ENCODE measurements at regions not wholly inside any gene's neighbourhood (a gene's known extent, or its start where the extent isn't known, plus 50 kb on each side); places are given as distances from the start of the nearest gene placed in this dataset.

DNA sequence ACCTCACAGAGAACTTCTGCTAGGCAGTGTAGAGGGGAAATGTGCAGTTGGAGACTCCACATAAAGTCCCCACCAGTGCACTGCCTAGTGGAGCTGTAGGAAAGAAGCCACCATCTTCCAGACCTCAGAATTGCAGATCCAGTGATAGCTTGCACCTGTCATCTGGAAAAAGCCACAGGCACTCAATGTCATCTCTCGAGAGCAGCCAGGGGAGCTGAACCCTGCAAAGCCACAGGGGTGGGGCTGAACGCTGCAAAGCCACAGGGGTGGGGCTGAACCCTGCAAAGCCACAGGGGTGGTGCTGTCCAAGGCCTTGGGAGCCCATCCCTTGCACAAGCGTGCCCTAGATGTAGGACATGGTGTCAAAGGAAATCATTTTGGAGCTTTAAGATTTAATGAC lies 1226.3 kb downstream of the PCDH7 start:
- no peak overlapping the region for H2AFZ ChIP-seq (ENCODE audit: low read length)
- H3K4me1 ChIP-seq (ENCODE audit: control insufficient read depth, extremely low read depth, insufficient read depth, low read length) = no peaks in the 10 kb centered on the region
- no peak overlapping the region for H3K4me2 ChIP-seq (ENCODE audit: extremely low read depth, insufficient read depth, low read length)
- no peaks in the 10 kb centered on the region for H3K79me2 ChIP-seq (ENCODE audit: control insufficient read depth, insufficient read depth, low read length)
- H3K36me3 ChIP-seq (ENCODE audit: control insufficient read depth, insufficient read depth, low read length) = no peaks in the 10 kb centered on the region
- TF ChIP-seq EZH2 (IDR thresholded peaks at IDR 0.05; ENCODE audit: low read length, missing control alignments) = no peak
- TF ChIP-seq, protein P1, sequence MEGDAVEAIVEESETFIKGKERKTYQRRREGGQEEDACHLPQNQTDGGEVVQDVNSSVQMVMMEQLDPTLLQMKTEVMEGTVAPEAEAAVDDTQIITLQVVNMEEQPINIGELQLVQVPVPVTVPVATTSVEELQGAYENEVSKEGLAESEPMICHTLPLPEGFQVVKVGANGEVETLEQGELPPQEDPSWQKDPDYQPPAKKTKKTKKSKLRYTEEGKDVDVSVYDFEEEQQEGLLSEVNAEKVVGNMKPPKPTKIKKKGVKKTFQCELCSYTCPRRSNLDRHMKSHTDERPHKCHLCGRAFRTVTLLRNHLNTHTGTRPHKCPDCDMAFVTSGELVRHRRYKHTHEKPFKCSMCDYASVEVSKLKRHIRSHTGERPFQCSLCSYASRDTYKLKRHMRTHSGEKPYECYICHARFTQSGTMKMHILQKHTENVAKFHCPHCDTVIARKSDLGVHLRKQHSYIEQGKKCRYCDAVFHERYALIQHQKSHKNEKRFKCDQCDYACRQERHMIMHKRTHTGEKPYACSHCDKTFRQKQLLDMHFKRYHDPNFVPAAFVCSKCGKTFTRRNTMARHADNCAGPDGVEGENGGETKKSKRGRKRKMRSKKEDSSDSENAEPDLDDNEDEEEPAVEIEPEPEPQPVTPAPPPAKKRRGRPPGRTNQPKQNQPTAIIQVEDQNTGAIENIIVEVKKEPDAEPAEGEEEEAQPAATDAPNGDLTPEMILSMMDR (conservative IDR thresholded peaks at IDR 0.05 in 1 of 2, IDR thresholded peaks at IDR 0.05 in 1 of 2; ENCODE audit: low read depth in 1 of 2, low read length in 2 of 2) = no peak
- H3K9ac ChIP-seq (ENCODE audit: insufficient read depth, low read length) = no peak overlapping the region
- no peak overlapping the region for H3K27ac ChIP-seq (ENCODE audit: insufficient read depth, low read length)
- H3K9me3 ChIP-seq (ENCODE audit: control insufficient read depth, insufficient read depth, low read depth, low read length) = no peaks in the 10 kb centered on the region
- H3K4me3 ChIP-seq (replicated peaks in 1 of 4; ENCODE audit: control extremely low read depth in 1 of 4, insufficient read depth in 1 of 4, low read depth in 3 of 4, low read length in 4 of 4) = no peak overlapping the region
- H3K27me3 ChIP-seq (ENCODE audit: control insufficient read depth, insufficient read depth, low read length) = no peaks in the 10 kb centered on the region
- H4K20me1 ChIP-seq (ENCODE audit: control insufficient read depth, extremely low read depth, insufficient read depth, low read length) = no peaks in the 10 kb centered on the region
- no peak for DNase-seq (ENCODE audit: low read depth in 2 of 2)

DNA sequence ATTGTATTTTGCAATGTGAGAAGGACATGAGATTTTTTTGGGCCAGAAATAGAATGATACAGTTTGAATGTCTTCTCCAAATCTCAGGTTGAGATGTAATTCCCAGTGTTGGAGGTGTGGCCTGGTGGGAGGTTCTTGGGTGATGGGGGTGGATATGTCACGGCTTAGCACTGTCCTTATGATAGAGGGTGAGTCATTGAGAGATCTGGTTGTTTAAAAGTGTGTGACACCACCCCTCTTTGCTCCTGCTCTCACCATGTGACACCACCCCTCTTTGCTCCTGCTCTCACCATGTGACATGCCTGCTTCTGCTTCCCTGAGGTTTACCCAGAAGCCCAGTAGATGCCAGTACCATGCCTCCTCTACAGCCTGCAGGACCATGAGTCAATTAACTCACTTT lies 1226.9 kb downstream of the PCDH7 start:
- no peak for DNase-seq (ENCODE audit: low read depth in 2 of 2)

DNA sequence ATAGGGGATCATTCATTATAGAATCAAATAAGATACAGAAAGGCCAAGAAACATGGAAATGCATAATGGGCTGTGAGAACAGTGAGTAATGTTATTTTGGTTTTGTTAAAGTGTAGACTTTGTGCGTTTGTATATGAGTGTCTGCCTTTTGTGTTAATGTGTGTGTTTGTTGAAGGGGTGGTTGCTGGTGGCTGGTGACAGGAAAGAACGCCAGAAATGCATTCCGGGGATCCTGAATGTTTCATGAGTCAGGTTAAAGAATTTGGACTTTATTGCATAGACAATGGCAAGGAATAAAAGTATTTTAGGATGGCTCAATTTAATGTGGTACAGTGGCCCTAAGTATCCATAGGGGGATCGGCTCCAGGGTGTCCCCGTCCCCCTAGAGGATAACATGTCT lies 1228.9 kb downstream of the PCDH7 start:
- H3K4me1 ChIP-seq (ENCODE audit: control insufficient read depth, extremely low read depth, insufficient read depth, low read length) = no peaks in the 10 kb centered on the region
- no peaks in the 10 kb centered on the region for H3K79me2 ChIP-seq (ENCODE audit: control insufficient read depth, insufficient read depth, low read length)
- H2AFZ ChIP-seq (ENCODE audit: low read length) = no peak overlapping the region
- no peak overlapping the region for H3K4me2 ChIP-seq (ENCODE audit: extremely low read depth, insufficient read depth, low read length)
- no peak overlapping the region for H3K9ac ChIP-seq (ENCODE audit: insufficient read depth, low read length)
- peak in 1 of 2 donors; percentile 10 for DNase-seq (ENCODE audit: low read depth in 2 of 2)
- TF ChIP-seq, protein P1 (conservative IDR thresholded peaks at IDR 0.05 in 1 of 2, IDR thresholded peaks at IDR 0.05 in 1 of 2; ENCODE audit: low read depth in 1 of 2, low read length in 2 of 2) = no peak
- TF ChIP-seq EZH2 (IDR thresholded peaks at IDR 0.05; ENCODE audit: low read length, missing control alignments) = no peak
- no peaks in the 10 kb centered on the region for H4K20me1 ChIP-seq (ENCODE audit: control insufficient read depth, extremely low read depth, insufficient read depth, low read length)
- H3K27ac ChIP-seq (ENCODE audit: insufficient read depth, low read length) = no peak overlapping the region
- H3K27me3 ChIP-seq (ENCODE audit: control insufficient read depth, insufficient read depth, low read length) = no peaks in the 10 kb centered on the region
- H3K36me3 ChIP-seq (ENCODE audit: control insufficient read depth, insufficient read depth, low read length) = no peaks in the 10 kb centered on the region
- no peaks in the 10 kb centered on the region for H3K9me3 ChIP-seq (ENCODE audit: control insufficient read depth, insufficient read depth, low read depth, low read length)
- no peak overlapping the region for H3K4me3 ChIP-seq (replicated peaks in 1 of 4; ENCODE audit: control extremely low read depth in 1 of 4, insufficient read depth in 1 of 4, low read depth in 3 of 4, low read length in 4 of 4)

More for the DNA sequence above, 1226.9 kb downstream of the PCDH7 start:
- Histone ChIP-seq H2AFZ (ENCODE audit: low read length) (no peak overlapping the region), H3K4me3 (replicated peaks in 1 of 4; ENCODE audit: control extremely low read depth in 1 of 4, insufficient read depth in 1 of 4, low read depth in 3 of 4, low read length in 4 of 4) (no peak overlapping the region), H3K9me3 (ENCODE audit: control insufficient read depth, insufficient read depth, low read depth, low read length) (no peaks in the 10 kb centered on the region), H3K36me3 (ENCODE audit: control insufficient read depth, insufficient read depth, low read length) (no peaks in the 10 kb centered on the region), H3K27ac (ENCODE audit: insufficient read depth, low read length) (no peak overlapping the region), H4K20me1 (ENCODE audit: control insufficient read depth, extremely low read depth, insufficient read depth, low read length) (no peaks in the 10 kb centered on the region), H3K9ac (ENCODE audit: insufficient read depth, low read length) (no peak overlapping the region), H3K4me1 (ENCODE audit: control insufficient read depth, extremely low read depth, insufficient read depth, low read length) (no peaks in the 10 kb centered on the region), H3K27me3 (ENCODE audit: control insufficient read depth, insufficient read depth, low read length) (no peaks in the 10 kb centered on the region), H3K4me2 (ENCODE audit: extremely low read depth, insufficient read depth, low read length) (no peak overlapping the region), H3K79me2 (ENCODE audit: control insufficient read depth, insufficient read depth, low read length) (no peaks in the 10 kb centered on the region)
- TF ChIP-seq, protein P1 (conservative IDR thresholded peaks at IDR 0.05 in 1 of 2, IDR thresholded peaks at IDR 0.05 in 1 of 2; ENCODE audit: low read depth in 1 of 2, low read length in 2 of 2) = no peak
- no peak for TF ChIP-seq EZH2 (IDR thresholded peaks at IDR 0.05; ENCODE audit: low read length, missing control alignments)

All from fibroblast of lung (primary cell).